HFF-Myc (cell line): ENCODE measurements at regions not wholly inside any gene's neighbourhood (a gene's known extent, or its start where the extent isn't known, plus 50 kb on each side); places are given as distances from the start of the nearest gene placed in this dataset.
A peak's percentile ranks its signal among the peaks of the same experiment; 100 is the strongest.

ENCODE experiments used
- DNase-seq: peaks from one replicate; pipeline ENCODE4 v3.0.0-alpha.2; 2011; ENCODE audit warnings: low read depth; ENCODE audit errors: extremely low read depth
- H3K4me3 ChIP-seq: replicated peaks from 2 replicates; pipeline ENCODE4 v1.5.1; 2011; ENCODE audit warnings: low read depth, mild to moderate bottlenecking, control low read depth, low read length
- TF ChIP-seq, protein P1 (sequence below): IDR thresholded peaks from 2 replicates; pipeline ENCODE4 v1.5.1; 2012; ENCODE audit warnings: mild to moderate bottlenecking, low read depth, low read length, control low read depth; ENCODE audit errors: missing control alignments

DNA sequence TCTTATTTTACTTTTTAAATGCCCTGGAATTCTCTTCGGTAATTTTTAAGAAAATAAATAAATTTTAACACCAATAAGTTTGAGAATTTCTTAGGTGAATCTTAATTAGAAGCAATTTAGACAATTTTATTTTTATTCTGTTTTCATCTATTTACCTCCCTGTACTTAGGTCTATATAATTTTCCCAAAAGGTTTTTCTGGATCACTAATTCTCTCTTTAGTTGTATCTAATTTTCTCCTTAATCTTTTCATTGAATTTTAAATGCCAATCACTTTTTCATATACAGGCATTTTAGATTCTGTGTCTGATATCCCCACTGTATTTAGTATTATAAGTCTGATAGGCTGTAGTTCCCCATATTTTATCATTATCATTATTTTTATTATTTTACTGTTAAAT, 845.3 kb downstream of the TRIML1 start:
- no peak for DNase-seq
- no peak overlapping the region for H3K4me3 ChIP-seq
- TF ChIP-seq, protein P1, sequence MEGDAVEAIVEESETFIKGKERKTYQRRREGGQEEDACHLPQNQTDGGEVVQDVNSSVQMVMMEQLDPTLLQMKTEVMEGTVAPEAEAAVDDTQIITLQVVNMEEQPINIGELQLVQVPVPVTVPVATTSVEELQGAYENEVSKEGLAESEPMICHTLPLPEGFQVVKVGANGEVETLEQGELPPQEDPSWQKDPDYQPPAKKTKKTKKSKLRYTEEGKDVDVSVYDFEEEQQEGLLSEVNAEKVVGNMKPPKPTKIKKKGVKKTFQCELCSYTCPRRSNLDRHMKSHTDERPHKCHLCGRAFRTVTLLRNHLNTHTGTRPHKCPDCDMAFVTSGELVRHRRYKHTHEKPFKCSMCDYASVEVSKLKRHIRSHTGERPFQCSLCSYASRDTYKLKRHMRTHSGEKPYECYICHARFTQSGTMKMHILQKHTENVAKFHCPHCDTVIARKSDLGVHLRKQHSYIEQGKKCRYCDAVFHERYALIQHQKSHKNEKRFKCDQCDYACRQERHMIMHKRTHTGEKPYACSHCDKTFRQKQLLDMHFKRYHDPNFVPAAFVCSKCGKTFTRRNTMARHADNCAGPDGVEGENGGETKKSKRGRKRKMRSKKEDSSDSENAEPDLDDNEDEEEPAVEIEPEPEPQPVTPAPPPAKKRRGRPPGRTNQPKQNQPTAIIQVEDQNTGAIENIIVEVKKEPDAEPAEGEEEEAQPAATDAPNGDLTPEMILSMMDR: no peak

DNA sequence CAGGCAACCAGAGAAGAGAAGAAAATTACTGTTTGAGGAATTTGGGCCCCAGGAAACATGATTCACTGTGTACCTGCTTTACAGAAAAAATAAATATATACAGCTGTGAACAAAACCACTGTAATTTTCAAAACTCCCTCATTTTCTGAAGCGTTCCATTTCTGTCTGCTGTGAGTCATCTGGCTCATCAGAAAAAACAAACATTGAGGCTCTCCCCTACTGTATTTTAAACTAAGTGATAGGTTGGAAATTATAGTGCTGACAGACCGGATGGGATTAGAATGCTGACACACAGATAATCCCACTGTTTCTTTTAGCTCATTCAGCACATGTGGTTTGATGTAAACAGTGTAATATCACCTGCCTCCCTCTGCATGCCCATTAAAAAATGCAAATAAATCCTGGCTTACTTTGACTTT, 847.0 kb downstream of the TRIML1 start:
- TF ChIP-seq, protein P1: no peak
- peak; percentile 94 for DNase-seq
- no peak overlapping the region for H3K4me3 ChIP-seq

DNA sequence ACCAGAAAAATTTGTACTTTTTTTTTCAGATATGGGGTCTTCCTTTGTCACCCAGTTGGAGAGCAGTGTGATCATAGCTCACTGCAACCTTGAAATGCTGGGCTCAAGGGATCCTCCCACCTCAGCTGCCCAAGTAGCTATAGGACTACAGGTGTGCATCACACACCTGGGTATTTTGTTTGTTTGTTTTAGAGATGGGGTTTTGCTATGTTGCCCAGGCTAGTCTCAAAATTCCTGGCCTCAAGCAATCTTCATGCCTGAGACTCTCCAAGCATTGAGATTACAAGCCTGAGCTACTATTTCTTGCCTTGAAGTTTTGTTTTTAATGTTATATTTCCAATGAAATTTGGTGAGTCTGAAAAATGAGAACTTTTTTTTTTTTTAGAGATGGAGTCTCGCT, 847.8 kb downstream of the TRIML1 start:
- no peak overlapping the region for H3K4me3 ChIP-seq
- no peak for DNase-seq
- TF ChIP-seq, protein P1: no peak

DNA sequence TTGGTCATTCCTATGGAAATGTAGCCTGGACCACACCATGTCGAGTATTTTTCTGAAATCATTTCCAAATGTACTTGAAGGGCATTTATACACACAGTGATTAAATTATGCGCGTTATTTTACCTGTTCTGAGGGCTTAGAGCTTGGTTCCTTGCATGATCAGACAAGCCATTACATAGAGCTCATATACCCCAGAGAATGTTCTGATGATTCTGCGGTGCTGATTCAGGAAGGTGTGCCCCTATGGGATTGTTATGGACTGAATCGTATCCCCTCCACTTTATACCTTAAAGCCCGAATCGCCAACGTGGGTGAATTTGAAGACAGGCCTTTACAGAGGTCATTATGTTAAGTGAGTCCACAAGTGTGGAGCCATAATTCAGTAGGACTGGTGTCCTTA, 848.9 kb downstream of the TRIML1 start:
- H3K4me3 ChIP-seq: no peak overlapping the region
- no peak for DNase-seq
- TF ChIP-seq, protein P1: no peak

DNA sequence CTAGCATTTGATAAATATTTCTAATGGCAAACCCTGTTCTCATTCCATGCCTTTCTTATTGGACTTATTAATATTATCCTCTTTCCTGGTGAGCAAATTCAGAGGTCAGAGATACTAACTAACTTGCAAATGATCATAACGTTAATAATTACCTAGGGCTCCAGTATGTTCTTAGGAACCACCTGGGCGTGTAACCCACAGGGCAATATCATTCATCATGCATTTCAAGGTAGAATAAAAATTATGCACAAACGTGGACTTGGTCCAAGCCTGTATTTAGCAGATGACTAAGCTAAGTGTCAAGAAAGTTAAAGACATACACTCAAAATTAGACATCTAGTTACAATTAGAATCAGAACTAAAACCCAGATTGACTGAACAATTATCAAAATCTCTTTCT, 850.1 kb downstream of the TRIML1 start:
- no peak overlapping the region for H3K4me3 ChIP-seq
- TF ChIP-seq, protein P1: no peak
- DNase-seq: no peak

DNA sequence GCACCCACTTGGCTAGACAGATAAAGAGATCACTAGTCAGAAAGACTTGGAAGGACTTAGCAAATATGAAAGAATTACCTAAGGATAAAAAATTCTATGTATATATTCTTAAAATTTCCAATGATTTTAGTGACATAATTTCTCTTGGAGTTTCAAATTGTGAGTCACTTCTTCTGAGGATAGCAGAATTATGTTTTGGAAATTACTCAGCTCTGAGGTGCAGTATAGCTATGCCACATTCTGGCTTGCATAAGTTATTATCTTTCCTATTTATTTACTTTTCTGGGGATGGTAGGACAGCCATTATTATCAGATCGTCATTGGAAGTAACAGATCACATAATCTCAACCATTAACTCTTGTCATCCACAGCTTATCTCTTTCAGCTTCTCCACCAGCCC, 853.5 kb downstream of the TRIML1 start:
- H3K4me3 ChIP-seq: no peak overlapping the region
- TF ChIP-seq, protein P1: no peak
- DNase-seq: no peak

DNA sequence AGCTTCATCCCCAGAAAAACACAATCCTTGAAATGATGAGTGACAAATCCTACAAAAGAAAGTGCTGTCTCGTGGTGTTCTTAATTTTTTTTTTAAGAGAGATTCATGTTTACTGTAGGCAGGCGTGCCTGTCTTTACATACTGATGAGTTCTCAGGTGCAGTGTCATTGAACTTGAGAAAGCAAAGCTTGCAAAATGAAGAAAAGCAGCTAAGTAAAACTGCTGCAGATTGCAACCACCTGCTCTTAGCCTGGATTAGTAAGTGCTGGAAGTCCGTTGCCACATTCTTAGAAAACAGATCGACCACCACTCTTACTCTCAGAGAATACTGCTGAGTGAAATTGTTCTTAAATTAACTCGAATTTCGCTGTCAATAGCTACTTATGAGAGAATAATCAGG, 854.6 kb downstream of the TRIML1 start:
- TF ChIP-seq, protein P1: no peak
- no peak for DNase-seq
- no peak overlapping the region for H3K4me3 ChIP-seq
